Esophagus squamous epithelium (tissue), 4 donors: ENCODE measurements at regions not wholly inside any gene's neighbourhood (a gene's known extent, or its start where the extent isn't known, plus 50 kb on each side); places are given as distances from the start of the nearest gene placed in this dataset.

Source experiments
- POLR2A ChIP-seq, 4 donors: fragments of 450-650 bp; IDR thresholded peaks; one replicate each; pipeline ENCODE4 v1.6.1; 2017; ENCODE audit warnings: antibody characterized with exemption in 4 of 4, mild to moderate bottlenecking in 4 of 4, moderate library complexity in 3 of 4
- TF ChIP-seq, protein P1 (sequence below), 6 experiments: fragments of 450-650 bp in 4 of 6; fragments of 200-600 bp in 2 of 6; sonication (generic) in 2 of 6; IDR thresholded peaks; one replicate each; pipeline ENCODE4 v1.5.1; 2016 to 2019; ENCODE audit warnings: antibody characterized with exemption in 6 of 6, mild to moderate bottlenecking in 4 of 6, moderate library complexity in 4 of 6

DNA sequence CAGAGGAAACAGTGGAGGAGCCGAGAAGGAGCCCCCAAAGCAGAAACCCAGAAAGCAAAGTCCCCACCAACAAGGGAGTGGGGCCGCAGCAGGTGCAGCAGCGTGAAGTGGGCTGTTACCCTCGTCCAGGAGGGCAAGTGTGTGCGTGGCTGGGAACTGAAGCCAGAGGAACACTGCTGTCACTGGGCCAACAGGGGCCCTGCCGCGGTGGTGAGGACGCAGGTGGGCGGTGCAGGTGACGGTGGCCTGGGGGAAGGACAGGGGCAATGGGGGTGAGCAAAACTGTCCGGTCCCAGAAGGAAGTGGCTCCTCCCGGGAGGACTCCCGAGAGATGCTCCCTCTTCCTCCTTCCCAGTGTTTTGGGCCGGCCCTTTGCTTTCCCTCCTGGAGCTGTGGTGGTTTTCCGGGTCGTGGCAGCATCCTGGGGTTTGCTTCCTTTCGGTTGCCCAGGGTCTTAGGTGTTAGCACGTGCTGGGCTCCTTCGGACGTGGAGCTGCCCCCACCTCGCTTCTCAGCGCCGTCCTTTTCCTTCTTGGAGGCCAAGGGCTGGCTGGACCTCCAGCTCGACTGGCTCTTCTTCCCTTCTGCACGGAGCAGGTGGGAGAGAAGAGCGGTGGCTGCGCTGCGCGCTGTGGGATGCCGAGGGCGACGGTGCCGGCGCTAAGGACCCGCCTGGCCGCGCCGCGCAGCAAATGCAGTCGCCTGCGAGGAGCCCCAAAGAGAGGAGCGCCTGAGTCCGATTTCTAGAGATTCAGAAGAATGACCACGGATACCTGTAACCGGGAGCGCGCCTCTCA lies 62.7 kb upstream of the SLC2A12 start:
- no peak for TF ChIP-seq POLR2A (IDR thresholded peaks at IDR 0.05)
- TF ChIP-seq, protein P1, sequence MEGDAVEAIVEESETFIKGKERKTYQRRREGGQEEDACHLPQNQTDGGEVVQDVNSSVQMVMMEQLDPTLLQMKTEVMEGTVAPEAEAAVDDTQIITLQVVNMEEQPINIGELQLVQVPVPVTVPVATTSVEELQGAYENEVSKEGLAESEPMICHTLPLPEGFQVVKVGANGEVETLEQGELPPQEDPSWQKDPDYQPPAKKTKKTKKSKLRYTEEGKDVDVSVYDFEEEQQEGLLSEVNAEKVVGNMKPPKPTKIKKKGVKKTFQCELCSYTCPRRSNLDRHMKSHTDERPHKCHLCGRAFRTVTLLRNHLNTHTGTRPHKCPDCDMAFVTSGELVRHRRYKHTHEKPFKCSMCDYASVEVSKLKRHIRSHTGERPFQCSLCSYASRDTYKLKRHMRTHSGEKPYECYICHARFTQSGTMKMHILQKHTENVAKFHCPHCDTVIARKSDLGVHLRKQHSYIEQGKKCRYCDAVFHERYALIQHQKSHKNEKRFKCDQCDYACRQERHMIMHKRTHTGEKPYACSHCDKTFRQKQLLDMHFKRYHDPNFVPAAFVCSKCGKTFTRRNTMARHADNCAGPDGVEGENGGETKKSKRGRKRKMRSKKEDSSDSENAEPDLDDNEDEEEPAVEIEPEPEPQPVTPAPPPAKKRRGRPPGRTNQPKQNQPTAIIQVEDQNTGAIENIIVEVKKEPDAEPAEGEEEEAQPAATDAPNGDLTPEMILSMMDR (IDR thresholded peaks at IDR 0.05) = no peak
